Skeletal muscle tissue (tissue), 3 donors: ENCODE measurements at regions not wholly inside any gene's neighbourhood (a gene's known extent, or its start where the extent isn't known, plus 50 kb on each side); places are given as distances from the start of the nearest gene placed in this dataset.

Experiments
- H3K27ac ChIP-seq: one replicate; pipeline ENCODE4 v1.7.0; 2013; ENCODE audit warnings: mild to moderate bottlenecking, low read depth, low read length, inconsistent platforms
- H3K27me3 ChIP-seq, 3 donors: one replicate each; pipeline ENCODE4 v1.7.0; 2013; ENCODE audit warnings: low read length in 3 of 3; ENCODE audit not compliant: control insufficient read depth in 3 of 3, insufficient read depth in 3 of 3
- H3K36me3 ChIP-seq, 3 donors: one replicate each; pipeline ENCODE4 v1.7.0; 2013; ENCODE audit warnings: low read length in 3 of 3; ENCODE audit not compliant: control insufficient read depth in 3 of 3, insufficient read depth in 3 of 3
- H3K4me1 ChIP-seq, 3 donors: one replicate each; pipeline ENCODE4 v1.7.0; 2013; ENCODE audit warnings: low read length in 3 of 3, mild to moderate bottlenecking in 3 of 3; ENCODE audit not compliant: control insufficient read depth in 3 of 3, insufficient read depth in 3 of 3
- H3K4me3 ChIP-seq, 3 donors: one replicate each; pipeline ENCODE4 v1.7.0; 2013; ENCODE audit warnings: low read length in 3 of 3
- H3K9ac ChIP-seq, 3 donors: one replicate each; pipeline ENCODE4 v1.7.0; 2013; ENCODE audit warnings: low read length in 3 of 3, mild to moderate bottlenecking in 3 of 3, moderate library complexity in 2 of 3, low read depth in 1 of 3
- H3K9me3 ChIP-seq, 3 donors: one replicate each; pipeline ENCODE4 v1.7.0; 2013; ENCODE audit warnings: low read length in 3 of 3; ENCODE audit not compliant: control insufficient read depth in 3 of 3
- donor health status: Osteomylitis.

GRCh38 chr13:70955887-70956286, 847.6 kb upstream of the KLHL1 start:
- Histone ChIP-seq H3K27me3 (no peaks in the 10 kb centered on the region), H3K4me3 (no peak overlapping the region), H3K9me3 (no peaks in the 10 kb centered on the region), H3K27ac (no peak overlapping the region), H3K36me3 (no peaks in the 10 kb centered on the region), H3K4me1 (no peaks in the 10 kb centered on the region), H3K9ac (no peak overlapping the region)

- H3K4me1 ChIP-seq: no peaks in the 10 kb centered on the region
- H3K27me3 ChIP-seq: no peaks in the 10 kb centered on the region
- no peak overlapping the region for H3K4me3 ChIP-seq
- H3K36me3 ChIP-seq: no peaks in the 10 kb centered on the region
- no peak overlapping the region for H3K27ac ChIP-seq
- no peaks in the 10 kb centered on the region for H3K9me3 ChIP-seq
- no peak overlapping the region for H3K9ac ChIP-seq
Measured at GRCh38 chr13:70950664-70951063, 842.4 kb upstream of the KLHL1 start.

DNA sequence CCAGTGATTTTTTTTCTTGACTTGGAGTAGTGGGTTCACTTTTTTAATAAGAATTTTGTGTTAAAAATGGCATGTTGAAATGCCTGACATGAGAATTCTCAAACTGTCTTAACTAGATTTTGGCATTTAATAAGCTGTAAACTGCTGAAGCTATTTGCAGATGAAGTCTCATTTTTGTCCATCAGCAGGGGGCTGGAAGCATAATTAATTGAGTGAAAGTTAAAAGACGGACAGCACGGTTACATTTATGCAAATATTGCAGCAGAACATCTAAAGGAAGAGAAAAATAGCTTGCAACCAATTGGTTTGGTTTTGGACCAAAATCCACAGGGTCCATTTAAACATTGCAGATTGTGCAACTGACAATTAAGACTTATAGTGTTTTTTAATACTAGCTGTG, 837.3 kb upstream of the KLHL1 start:
- Histone ChIP-seq H3K4me1 (no peaks in the 10 kb centered on the region), H3K27ac (no peak overlapping the region), H3K27me3 (no peaks in the 10 kb centered on the region), H3K9ac (no peak overlapping the region), H3K36me3 (no peaks in the 10 kb centered on the region), H3K9me3 (no peaks in the 10 kb centered on the region), H3K4me3 (no peak overlapping the region)

GRCh38 chr13:70941454-70941853, 833.2 kb upstream of the KLHL1 start:
- H3K4me3 ChIP-seq: no peak overlapping the region
- no peaks in the 10 kb centered on the region for H3K27me3 ChIP-seq
- H3K9ac ChIP-seq: no peak overlapping the region
- no peaks in the 10 kb centered on the region for H3K9me3 ChIP-seq
- H3K4me1 ChIP-seq: no peaks in the 10 kb centered on the region
- H3K36me3 ChIP-seq: no peaks in the 10 kb centered on the region
- H3K27ac ChIP-seq: no peak overlapping the region

GRCh38 chr13:70938462-70938861, 830.2 kb upstream of the KLHL1 start:
- H3K9ac ChIP-seq: no peak overlapping the region
- H3K9me3 ChIP-seq: no peaks in the 10 kb centered on the region
- H3K4me1 ChIP-seq: no peaks in the 10 kb centered on the region
- H3K36me3 ChIP-seq: no peaks in the 10 kb centered on the region
- no peak overlapping the region for H3K27ac ChIP-seq
- no peaks in the 10 kb centered on the region for H3K27me3 ChIP-seq
- no peak overlapping the region for H3K4me3 ChIP-seq

- Histone ChIP-seq H3K9ac (no peak overlapping the region), H3K27me3 (no peaks in the 10 kb centered on the region), H3K4me1 (no peaks in the 10 kb centered on the region), H3K27ac (no peak overlapping the region), H3K9me3 (no peaks in the 10 kb centered on the region), H3K36me3 (no peaks in the 10 kb centered on the region), H3K4me3 (no peak overlapping the region)
Measured at GRCh38 chr13:70932511-70932910, 824.3 kb upstream of the KLHL1 start.

GRCh38 chr13:70923863-70924752, 815.9 kb upstream of the KLHL1 start:
- Histone ChIP-seq H3K36me3 (no peaks in the 10 kb centered on the region), H3K27ac (no peak overlapping the region), H3K9me3 (no peaks in the 10 kb centered on the region), H3K4me3 (no peak overlapping the region), H3K4me1 (no peaks in the 10 kb centered on the region), H3K9ac (no peak overlapping the region), H3K27me3 (no peaks in the 10 kb centered on the region)

- H3K27ac ChIP-seq: no peak overlapping the region
- no peaks in the 10 kb centered on the region for H3K4me1 ChIP-seq
- no peak overlapping the region for H3K4me3 ChIP-seq
- no peaks in the 10 kb centered on the region for H3K27me3 ChIP-seq
- no peaks in the 10 kb centered on the region for H3K9me3 ChIP-seq
- H3K9ac ChIP-seq: no peak overlapping the region
- no peaks in the 10 kb centered on the region for H3K36me3 ChIP-seq
Measured at GRCh38 chr13:70911286-70911685, 803.0 kb upstream of the KLHL1 start.

DNA sequence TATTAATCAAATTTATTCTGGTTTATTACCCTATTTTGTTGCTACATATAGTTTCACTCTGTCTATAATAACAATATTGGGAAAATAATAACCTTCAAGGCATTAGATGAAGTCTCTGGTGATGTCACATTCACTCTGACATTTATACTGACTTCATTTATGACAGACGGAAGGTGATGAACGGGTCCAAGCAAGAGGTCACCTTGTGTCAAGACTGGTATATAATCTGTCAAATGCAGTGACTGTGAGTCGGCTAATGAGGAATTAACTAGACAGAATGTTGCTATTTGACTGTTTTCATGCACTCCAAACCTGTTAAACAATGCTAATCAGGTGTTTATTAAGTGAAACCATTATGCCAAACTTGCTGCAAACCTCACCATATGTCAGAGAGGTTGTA, 800.5 kb upstream of the KLHL1 start:
- no peaks in the 10 kb centered on the region for H3K27me3 ChIP-seq
- H3K27ac ChIP-seq: no peak overlapping the region
- no peaks in the 10 kb centered on the region for H3K4me1 ChIP-seq
- H3K4me3 ChIP-seq: no peak overlapping the region
- no peaks in the 10 kb centered on the region for H3K9me3 ChIP-seq
- H3K36me3 ChIP-seq: no peaks in the 10 kb centered on the region
- no peak overlapping the region for H3K9ac ChIP-seq

DNA sequence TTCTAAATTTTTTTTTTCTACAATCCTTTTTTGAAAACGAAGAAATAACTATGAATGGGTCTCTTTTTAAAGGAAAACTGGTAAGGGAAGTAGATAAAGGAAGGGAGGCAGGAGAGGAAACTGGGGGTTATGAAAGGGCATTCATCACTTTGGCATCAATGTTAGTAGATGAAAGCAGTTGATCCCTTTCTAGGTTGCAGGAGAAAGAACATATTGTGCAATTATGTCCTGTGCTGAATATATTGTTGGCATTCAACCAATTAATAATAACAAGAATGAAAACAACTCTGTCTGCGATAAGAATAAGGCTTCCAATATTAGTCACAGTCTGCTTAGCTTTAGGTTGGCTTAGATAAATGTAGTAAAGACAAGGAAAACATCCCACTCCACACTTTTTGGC, 796.8 kb upstream of the KLHL1 start:
- H3K36me3 ChIP-seq: no peaks in the 10 kb centered on the region
- no peaks in the 10 kb centered on the region for H3K27me3 ChIP-seq
- H3K4me1 ChIP-seq: no peaks in the 10 kb centered on the region
- H3K9me3 ChIP-seq: no peaks in the 10 kb centered on the region
- H3K4me3 ChIP-seq: no peak overlapping the region
- H3K9ac ChIP-seq: no peak overlapping the region
- no peak overlapping the region for H3K27ac ChIP-seq
